ENCODE measurements at regions not wholly inside any gene's neighbourhood (a gene's known extent, or its start where the extent isn't known, plus 50 kb on each side); places are given as distances from the start of the nearest gene placed in this dataset.

DNA sequence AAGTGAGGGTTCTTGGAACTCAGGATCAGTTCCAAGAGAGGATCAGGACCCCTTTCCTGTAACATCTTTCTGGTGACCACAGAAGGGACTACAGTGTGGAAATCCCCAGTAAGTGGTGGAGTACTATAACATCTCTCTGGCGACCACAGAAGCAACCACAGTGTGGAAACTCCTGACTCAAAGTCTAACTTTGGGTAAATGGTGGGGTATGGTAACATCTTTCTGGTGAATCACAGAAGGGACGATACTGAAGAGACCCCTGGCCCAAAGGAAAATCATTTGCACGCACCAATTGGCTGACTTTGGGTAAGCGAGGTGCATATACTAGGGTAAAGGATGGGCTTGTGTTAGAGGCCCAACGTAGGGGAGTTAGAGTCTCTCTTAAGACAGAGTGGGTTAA, 56.3 kb upstream of the GULP1 start:
- TF ChIP-seq, protein P1, sequence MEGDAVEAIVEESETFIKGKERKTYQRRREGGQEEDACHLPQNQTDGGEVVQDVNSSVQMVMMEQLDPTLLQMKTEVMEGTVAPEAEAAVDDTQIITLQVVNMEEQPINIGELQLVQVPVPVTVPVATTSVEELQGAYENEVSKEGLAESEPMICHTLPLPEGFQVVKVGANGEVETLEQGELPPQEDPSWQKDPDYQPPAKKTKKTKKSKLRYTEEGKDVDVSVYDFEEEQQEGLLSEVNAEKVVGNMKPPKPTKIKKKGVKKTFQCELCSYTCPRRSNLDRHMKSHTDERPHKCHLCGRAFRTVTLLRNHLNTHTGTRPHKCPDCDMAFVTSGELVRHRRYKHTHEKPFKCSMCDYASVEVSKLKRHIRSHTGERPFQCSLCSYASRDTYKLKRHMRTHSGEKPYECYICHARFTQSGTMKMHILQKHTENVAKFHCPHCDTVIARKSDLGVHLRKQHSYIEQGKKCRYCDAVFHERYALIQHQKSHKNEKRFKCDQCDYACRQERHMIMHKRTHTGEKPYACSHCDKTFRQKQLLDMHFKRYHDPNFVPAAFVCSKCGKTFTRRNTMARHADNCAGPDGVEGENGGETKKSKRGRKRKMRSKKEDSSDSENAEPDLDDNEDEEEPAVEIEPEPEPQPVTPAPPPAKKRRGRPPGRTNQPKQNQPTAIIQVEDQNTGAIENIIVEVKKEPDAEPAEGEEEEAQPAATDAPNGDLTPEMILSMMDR (conservative IDR thresholded peaks at IDR 0.05; ENCODE audit: low read depth, low read length): no peak
- TF ChIP-seq POLR2A (IDR thresholded peaks at IDR 0.05; ENCODE audit: low read depth, low read length): no peak
- TF ChIP-seq RCOR1 (IDR thresholded peaks at IDR 0.05; ENCODE audit: insufficient replicate concordance, low read length): no peak
- TF ChIP-seq BHLHE40 (IDR thresholded peaks at IDR 0.05; ENCODE audit: low read depth, low read length): no peak
- TF ChIP-seq, protein P2, sequence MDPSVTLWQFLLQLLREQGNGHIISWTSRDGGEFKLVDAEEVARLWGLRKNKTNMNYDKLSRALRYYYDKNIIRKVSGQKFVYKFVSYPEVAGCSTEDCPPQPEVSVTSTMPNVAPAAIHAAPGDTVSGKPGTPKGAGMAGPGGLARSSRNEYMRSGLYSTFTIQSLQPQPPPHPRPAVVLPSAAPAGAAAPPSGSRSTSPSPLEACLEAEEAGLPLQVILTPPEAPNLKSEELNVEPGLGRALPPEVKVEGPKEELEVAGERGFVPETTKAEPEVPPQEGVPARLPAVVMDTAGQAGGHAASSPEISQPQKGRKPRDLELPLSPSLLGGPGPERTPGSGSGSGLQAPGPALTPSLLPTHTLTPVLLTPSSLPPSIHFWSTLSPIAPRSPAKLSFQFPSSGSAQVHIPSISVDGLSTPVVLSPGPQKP (IDR thresholded peaks at IDR 0.05; ENCODE audit: borderline replicate concordance, low read depth, low read length): no peak
- TF ChIP-seq MAFK (IDR thresholded peaks at IDR 0.05; ENCODE audit: low read depth, low read length): no peak
- no peak for TF ChIP-seq RFX5 (IDR thresholded peaks at IDR 0.05; ENCODE audit: low read depth, low read length)
